Mesothelial cell of epicardium (in vitro differentiated cells): ENCODE measurements at regions not wholly inside any gene's neighbourhood (a gene's known extent, or its start where the extent isn't known, plus 50 kb on each side); places are given as distances from the start of the nearest gene placed in this dataset.

Experiments
- DNase-seq, 2 experiments: peaks; one replicate each; pipeline ENCODE4 v3.0.0; 2021; ENCODE audit warnings: low spot score in 2 of 2; ENCODE audit not compliant: unreplicated experiment in 2 of 2
- H3K27ac Mint-ChIP-seq: 2 replicates; pipeline ENCODE4 v1.8.0; 2021; ENCODE audit warnings: mixed read lengths
- H3K27me3 Mint-ChIP-seq: 2 replicates; pipeline ENCODE4 v1.8.0; 2021; ENCODE audit warnings: low read depth, mixed read lengths
- H3K36me3 Mint-ChIP-seq: 2 replicates; pipeline ENCODE4 v1.8.0; 2021; ENCODE audit warnings: mixed read lengths
- H3K4me1 Mint-ChIP-seq: 2 replicates; pipeline ENCODE4 v1.8.0; 2021; ENCODE audit warnings: mixed read lengths
- H3K4me3 Mint-ChIP-seq: 2 replicates; pipeline ENCODE4 v1.8.0; 2021; ENCODE audit warnings: mild to moderate bottlenecking, moderate library complexity, mixed read lengths
- H3K9me3 Mint-ChIP-seq: 2 replicates; pipeline ENCODE4 v1.8.0; 2021; ENCODE audit warnings: mixed read lengths
- TF ChIP-seq, protein P1 (sequence below): fragments of 200-600 bp; sonication (generic); IDR thresholded peaks from one replicate; pipeline ENCODE4 v1.5.0; 2021; ENCODE audit warnings: antibody characterized with exemption; ENCODE audit not compliant: unreplicated experiment

DNA sequence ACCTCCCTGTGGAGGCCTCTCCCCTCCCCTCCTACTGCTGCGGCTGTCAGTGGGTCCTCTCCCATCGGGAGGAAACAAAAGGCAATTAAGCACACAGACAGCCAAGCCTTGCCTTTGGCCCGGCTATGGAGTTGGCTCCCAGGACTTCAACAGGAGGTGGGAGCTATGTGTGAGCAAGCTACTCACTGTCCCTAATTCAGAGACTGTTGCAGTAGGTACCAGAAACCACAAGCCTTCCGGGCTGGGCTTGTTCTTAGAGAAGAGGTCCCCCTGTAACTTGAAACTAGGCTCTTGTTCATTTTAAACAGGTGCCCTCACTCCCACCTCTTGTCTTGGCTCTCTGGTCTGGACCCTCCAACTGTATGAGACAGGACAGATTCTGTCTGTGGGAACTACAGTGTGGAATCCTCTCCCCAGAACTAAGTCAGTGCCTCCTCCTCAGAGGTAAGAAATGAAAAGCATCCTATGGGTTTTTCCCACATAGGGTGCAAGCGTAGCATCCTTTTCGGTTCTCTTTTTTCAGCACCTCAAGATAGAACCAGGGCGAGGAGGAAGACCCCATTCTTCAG lies 561.1 kb downstream of the EBF1 start:
- Mint-ChIP-seq H3K27ac (no peak overlapping the region), H3K36me3 (no peaks in the 10 kb centered on the region), H3K4me3 (no peak overlapping the region), H3K9me3 (no peaks in the 10 kb centered on the region), H3K27me3 (peaks cover 44% of the 10 kb centered on the region), H3K4me1 (no peaks in the 10 kb centered on the region)
- TF ChIP-seq, protein P1, sequence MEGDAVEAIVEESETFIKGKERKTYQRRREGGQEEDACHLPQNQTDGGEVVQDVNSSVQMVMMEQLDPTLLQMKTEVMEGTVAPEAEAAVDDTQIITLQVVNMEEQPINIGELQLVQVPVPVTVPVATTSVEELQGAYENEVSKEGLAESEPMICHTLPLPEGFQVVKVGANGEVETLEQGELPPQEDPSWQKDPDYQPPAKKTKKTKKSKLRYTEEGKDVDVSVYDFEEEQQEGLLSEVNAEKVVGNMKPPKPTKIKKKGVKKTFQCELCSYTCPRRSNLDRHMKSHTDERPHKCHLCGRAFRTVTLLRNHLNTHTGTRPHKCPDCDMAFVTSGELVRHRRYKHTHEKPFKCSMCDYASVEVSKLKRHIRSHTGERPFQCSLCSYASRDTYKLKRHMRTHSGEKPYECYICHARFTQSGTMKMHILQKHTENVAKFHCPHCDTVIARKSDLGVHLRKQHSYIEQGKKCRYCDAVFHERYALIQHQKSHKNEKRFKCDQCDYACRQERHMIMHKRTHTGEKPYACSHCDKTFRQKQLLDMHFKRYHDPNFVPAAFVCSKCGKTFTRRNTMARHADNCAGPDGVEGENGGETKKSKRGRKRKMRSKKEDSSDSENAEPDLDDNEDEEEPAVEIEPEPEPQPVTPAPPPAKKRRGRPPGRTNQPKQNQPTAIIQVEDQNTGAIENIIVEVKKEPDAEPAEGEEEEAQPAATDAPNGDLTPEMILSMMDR = no peak
- no peak for DNase-seq

GRCh38 chr5:158537366-158537765 lies 562.4 kb downstream of the EBF1 start:
- Mint-ChIP-seq H3K4me3 (no peak overlapping the region), H3K36me3 (no peaks in the 10 kb centered on the region), H3K4me1 (peaks cover 3% of the 10 kb centered on the region), H3K27me3 (peaks cover 46% of the 10 kb centered on the region), H3K9me3 (no peaks in the 10 kb centered on the region), H3K27ac (no peak overlapping the region)
- no peak for DNase-seq
- TF ChIP-seq, protein P1 = no peak

- TF ChIP-seq, protein P1 = no peak
- no peaks in the 10 kb centered on the region for H3K36me3 Mint-ChIP-seq
- peaks cover 7% of the 10 kb centered on the region for H3K4me1 Mint-ChIP-seq
- H3K27me3 Mint-ChIP-seq = peaks cover 46% of the 10 kb centered on the region
- no peak overlapping the region for H3K27ac Mint-ChIP-seq
- H3K4me3 Mint-ChIP-seq = no peak overlapping the region
- H3K9me3 Mint-ChIP-seq = no peaks in the 10 kb centered on the region
- DNase-seq = no peak
Observed at GRCh38 chr5:158534203-158534602, 565.5 kb downstream of the EBF1 start.

DNA sequence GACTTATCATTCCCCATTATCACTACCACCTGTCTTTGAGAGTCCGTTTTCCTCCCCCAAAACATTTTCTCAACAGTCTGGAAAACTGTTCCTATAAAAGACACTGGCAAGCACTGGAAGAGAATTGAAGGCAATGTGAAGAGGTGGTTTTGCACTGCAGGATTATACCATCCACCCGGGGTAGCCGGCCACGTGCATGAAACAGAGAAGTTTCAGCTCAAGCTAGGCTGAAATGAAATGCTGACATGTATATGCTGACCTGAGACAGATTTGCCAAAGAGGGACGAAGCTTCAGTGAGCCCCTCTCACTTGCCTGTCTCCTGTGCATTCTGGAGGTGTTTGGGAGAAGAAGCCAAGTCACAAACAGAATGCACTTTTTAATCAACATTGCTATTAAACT lies 567.0 kb downstream of the EBF1 start:
- H3K4me3 Mint-ChIP-seq = no peak overlapping the region

DNA sequence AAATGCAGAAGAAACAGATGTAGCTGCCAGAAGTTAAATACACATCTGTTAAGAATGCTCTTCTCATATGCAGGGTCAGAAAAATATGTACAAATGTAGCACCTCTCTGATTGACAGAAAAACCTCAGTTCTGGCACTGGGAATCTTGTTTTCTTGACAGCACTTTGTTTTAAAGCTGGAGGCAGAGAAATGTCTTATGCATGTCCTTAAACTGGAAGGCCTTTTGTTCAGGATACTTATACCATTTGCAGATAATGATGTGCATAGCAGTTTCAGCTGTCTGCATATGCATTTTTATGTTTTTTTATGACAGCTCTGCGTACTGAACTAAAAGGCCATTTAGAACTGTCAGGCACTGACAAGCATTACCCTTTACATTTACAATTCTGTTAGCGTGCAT lies 567.9 kb downstream of the EBF1 start:
- Mint-ChIP-seq H3K27me3 (peaks cover 31% of the 10 kb centered on the region), H3K27ac (no peak overlapping the region), H3K9me3 (no peaks in the 10 kb centered on the region), H3K4me1 (peaks cover 7% of the 10 kb centered on the region), H3K4me3 (no peak overlapping the region), H3K36me3 (no peaks in the 10 kb centered on the region)
- no peak for DNase-seq
- TF ChIP-seq, protein P1 = no peak

More for the DNA sequence above, 567.0 kb downstream of the EBF1 start:
- Mint-ChIP-seq H3K9me3 (no peaks in the 10 kb centered on the region), H3K36me3 (no peaks in the 10 kb centered on the region), H3K27me3 (peaks cover 38% of the 10 kb centered on the region), H3K27ac (no peak overlapping the region), H3K4me1 (peaks cover 7% of the 10 kb centered on the region)
- DNase-seq = no peak
- TF ChIP-seq, protein P1 = no peak

DNA sequence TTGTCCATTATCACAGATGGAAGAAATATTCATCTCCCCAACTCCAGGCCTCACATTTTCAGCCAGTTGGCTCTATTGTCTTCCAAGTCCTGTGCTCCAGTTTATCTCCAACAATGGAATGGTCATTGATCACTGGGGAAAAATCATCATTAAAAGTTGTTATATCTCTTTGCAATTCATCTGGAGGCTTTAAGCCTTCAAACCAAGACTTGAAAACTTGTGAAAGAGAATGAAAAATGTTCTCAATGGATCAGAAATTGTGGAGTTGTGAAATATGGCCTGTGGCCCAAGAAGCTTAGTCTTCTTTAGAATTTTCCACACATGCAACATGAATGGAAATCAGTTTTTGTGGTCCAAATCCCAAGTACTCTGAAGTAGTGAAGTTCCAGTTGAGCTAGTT lies 569.6 kb downstream of the EBF1 start:
- Mint-ChIP-seq H3K27ac (no peak overlapping the region), H3K4me3 (no peak overlapping the region), H3K27me3 (peaks cover 19% of the 10 kb centered on the region), H3K4me1 (peaks cover 7% of the 10 kb centered on the region), H3K9me3 (no peaks in the 10 kb centered on the region), H3K36me3 (no peaks in the 10 kb centered on the region)
- TF ChIP-seq, protein P1 = no peak
- no peak for DNase-seq
